ENCODE measurements at regions not wholly inside any gene's neighbourhood (a gene's known extent, or its start where the extent isn't known, plus 50 kb on each side); places are given as distances from the start of the nearest gene placed in this dataset.

DNA sequence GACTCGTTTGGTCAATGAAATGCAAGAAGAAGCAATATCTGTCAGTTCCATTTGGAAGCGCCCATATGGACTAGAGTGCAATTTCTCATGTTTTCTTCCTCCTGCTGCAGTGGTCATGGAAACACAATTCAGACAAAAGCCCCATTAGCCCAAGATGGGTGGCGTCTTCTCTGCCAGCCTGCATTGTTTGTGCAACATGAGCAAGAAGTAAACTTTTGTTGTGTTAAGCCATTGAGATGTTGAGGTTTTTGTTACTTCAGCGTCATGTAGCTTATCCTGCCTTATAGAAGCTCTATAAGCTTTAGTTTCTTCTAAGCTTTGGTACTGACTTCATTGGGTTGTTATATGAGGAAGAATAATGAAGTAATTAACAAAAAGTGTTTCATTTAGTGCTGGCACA lies 137.4 kb downstream of the NPIPB5 start (continued):
- TF ChIP-seq, protein P1, sequence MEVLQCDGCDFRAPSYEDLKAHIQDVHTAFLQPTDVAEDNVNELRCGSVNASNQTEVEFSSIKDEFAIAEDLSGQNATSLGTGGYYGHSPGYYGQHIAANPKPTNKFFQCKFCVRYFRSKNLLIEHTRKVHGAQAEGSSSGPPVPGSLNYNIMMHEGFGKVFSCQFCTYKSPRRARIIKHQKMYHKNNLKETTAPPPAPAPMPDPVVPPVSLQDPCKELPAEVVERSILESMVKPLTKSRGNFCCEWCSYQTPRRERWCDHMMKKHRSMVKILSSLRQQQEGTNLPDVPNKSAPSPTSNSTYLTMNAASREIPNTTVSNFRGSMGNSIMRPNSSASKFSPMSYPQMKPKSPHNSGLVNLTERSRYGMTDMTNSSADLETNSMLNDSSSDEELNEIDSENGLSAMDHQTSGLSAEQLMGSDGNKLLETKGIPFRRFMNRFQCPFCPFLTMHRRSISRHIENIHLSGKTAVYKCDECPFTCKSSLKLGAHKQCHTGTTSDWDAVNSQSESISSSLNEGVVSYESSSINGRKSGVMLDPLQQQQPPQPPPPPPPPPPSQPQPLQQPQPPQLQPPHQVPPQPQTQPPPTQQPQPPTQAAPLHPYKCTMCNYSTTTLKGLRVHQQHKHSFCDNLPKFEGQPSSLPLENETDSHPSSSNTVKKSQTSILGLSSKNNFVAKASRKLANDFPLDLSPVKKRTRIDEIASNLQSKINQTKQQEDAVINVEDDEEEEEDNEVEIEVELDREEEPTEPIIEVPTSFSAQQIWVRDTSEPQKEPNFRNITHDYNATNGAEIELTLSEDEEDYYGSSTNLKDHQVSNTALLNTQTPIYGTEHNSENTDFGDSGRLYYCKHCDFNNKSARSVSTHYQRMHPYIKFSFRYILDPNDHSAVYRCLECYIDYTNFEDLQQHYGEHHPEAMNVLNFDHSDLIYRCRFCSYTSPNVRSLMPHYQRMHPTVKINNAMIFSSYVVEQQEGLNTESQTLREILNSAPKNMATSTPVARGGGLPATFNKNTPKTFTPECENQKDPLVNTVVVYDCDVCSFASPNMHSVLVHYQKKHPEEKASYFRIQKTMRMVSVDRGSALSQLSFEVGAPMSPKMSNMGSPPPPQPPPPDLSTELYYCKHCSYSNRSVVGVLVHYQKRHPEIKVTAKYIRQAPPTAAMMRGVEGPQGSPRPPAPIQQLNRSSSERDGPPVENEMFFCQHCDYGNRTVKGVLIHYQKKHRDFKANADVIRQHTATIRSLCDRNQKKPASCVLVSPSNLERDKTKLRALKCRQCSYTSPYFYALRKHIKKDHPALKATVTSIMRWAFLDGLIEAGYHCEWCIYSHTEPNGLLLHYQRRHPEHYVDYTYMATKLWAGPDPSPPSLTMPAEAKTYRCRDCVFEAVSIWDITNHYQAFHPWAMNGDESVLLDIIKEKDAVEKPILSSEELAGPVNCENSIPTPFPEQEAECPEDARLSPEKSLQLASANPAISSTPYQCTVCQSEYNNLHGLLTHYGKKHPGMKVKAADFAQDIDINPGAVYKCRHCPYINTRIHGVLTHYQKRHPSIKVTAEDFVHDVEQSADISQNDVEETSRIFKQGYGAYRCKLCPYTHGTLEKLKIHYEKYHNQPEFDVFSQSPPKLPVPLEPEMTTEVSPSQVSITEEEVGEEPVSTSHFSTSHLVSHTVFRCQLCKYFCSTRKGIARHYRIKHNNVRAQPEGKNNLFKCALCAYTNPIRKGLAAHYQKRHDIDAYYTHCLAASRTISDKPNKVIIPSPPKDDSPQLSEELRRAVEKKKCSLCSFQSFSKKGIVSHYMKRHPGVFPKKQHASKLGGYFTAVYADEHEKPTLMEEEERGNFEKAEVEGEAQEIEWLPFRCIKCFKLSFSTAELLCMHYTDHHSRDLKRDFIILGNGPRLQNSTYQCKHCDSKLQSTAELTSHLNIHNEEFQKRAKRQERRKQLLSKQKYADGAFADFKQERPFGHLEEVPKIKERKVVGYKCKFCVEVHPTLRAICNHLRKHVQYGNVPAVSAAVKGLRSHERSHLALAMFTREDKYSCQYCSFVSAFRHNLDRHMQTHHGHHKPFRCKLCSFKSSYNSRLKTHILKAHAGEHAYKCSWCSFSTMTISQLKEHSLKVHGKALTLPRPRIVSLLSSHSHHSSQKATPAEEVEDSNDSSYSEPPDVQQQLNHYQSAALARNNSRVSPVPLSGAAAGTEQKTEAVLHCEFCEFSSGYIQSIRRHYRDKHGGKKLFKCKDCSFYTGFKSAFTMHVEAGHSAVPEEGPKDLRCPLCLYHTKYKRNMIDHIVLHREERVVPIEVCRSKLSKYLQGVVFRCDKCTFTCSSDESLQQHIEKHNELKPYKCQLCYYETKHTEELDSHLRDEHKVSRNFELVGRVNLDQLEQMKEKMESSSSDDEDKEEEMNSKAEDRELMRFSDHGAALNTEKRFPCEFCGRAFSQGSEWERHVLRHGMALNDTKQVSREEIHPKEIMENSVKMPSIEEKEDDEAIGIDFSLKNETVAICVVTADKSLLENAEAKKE (CRISPR knock-in tag; IDR thresholded peaks at IDR 0.05), result no peak
- TF ChIP-seq CREB1 (CRISPR knock-in tag; IDR thresholded peaks at IDR 0.05; ENCODE audit: low read depth) (no peak), ZNF114 (CRISPR knock-in tag; IDR thresholded peaks at IDR 0.05) (no peak), JUNB (IDR thresholded peaks at IDR 0.05; ENCODE audit: unreplicated experiment) (no peak), NANOG (IDR thresholded peaks at IDR 0.05; ENCODE audit: borderline replicate concordance) (no peak), POLR2AphosphoS5 (IDR thresholded peaks at IDR 0.05; ENCODE audit: low read depth) (no peak)
- TF ChIP-seq, protein P2, sequence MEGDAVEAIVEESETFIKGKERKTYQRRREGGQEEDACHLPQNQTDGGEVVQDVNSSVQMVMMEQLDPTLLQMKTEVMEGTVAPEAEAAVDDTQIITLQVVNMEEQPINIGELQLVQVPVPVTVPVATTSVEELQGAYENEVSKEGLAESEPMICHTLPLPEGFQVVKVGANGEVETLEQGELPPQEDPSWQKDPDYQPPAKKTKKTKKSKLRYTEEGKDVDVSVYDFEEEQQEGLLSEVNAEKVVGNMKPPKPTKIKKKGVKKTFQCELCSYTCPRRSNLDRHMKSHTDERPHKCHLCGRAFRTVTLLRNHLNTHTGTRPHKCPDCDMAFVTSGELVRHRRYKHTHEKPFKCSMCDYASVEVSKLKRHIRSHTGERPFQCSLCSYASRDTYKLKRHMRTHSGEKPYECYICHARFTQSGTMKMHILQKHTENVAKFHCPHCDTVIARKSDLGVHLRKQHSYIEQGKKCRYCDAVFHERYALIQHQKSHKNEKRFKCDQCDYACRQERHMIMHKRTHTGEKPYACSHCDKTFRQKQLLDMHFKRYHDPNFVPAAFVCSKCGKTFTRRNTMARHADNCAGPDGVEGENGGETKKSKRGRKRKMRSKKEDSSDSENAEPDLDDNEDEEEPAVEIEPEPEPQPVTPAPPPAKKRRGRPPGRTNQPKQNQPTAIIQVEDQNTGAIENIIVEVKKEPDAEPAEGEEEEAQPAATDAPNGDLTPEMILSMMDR (conservative IDR thresholded peaks at IDR 0.05; ENCODE audit: low read depth in 2 of 2), result no peak

DNA sequence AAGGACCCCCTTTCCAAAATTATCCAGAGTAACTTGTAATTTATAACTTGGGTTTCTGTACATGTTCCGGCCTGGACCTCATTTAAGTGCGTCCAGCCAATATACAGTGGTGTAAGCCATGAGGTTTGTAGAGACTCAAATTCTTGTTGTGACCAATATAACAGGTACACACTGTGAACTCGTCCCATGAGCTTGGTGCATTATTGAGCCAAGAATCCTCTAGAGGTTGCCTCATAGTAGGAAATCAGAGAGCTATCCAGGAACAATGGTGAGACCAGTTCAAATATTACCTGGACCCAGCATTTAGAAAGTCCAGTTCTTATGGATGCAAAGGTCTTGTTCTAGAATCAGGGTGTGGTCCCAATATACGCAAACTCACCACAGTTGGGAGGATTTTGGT lies 138.2 kb downstream of the NPIPB5 start:
- Histone ChIP-seq H3K4me2 (no peak overlapping the region), H3K4me3 (no peak overlapping the region), H3K36me3 (ENCODE audit: insufficient read depth) (no peaks in the 10 kb centered on the region), H3K27ac (ENCODE audit: low read depth) (no peak overlapping the region), H3K27me3 (ENCODE audit: insufficient read depth) (no peaks in the 10 kb centered on the region), H3K4me1 (ENCODE audit: insufficient read depth) (no peaks in the 10 kb centered on the region), H2AFZ (peak overlapping the region; percentile 9), H4K20me1 (replicated peaks; ENCODE audit: insufficient read depth) (no peaks in the 10 kb centered on the region), H3K9me2 (ENCODE audit: insufficient read depth) (peaks cover 5% of the 10 kb centered on the region; the same call in 1 of the 2 replicates), H3K79me2 (replicated peaks; ENCODE audit: insufficient read depth) (no peaks in the 10 kb centered on the region), H3F3A (replicated peaks; ENCODE audit: low read depth) (no peaks in the 10 kb centered on the region)
- Mint-ChIP-seq H3K4me1 (no peaks in the 10 kb centered on the region), H3K27me3 (ENCODE audit: insufficient read depth, low read depth, poor library complexity) (peaks cover 1% of the 10 kb centered on the region), H3K4me3 (no peak overlapping the region), H3K27ac (no peak overlapping the region), H3K9me3 (no peaks in the 10 kb centered on the region; the same call in 2 of the 3 replicates), H3K36me3 (ENCODE audit: low read depth) (no peaks in the 10 kb centered on the region)
- ATAC-seq, result no peak
- DNase-seq (ENCODE audit: low spot score), result no peak
- TF ChIP-seq, protein P3, sequence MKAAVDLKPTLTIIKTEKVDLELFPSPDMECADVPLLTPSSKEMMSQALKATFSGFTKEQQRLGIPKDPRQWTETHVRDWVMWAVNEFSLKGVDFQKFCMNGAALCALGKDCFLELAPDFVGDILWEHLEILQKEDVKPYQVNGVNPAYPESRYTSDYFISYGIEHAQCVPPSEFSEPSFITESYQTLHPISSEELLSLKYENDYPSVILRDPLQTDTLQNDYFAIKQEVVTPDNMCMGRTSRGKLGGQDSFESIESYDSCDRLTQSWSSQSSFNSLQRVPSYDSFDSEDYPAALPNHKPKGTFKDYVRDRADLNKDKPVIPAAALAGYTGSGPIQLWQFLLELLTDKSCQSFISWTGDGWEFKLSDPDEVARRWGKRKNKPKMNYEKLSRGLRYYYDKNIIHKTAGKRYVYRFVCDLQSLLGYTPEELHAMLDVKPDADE (IDR thresholded peaks at IDR 0.05), result no peak
- TF ChIP-seq ZNF114 (CRISPR knock-in tag; IDR thresholded peaks at IDR 0.05) (no peak), CREB1 (CRISPR knock-in tag; IDR thresholded peaks at IDR 0.05; ENCODE audit: low read depth) (no peak), EZH2 (IDR thresholded peaks at IDR 0.05; ENCODE audit: low read depth, unreplicated experiment) (no peak), NANOG (IDR thresholded peaks at IDR 0.05; ENCODE audit: borderline replicate concordance) (no peak), STAT1 (IDR thresholded peaks at IDR 0.05; ENCODE audit: unreplicated experiment) (no peak)
- TF ChIP-seq, protein P4, sequence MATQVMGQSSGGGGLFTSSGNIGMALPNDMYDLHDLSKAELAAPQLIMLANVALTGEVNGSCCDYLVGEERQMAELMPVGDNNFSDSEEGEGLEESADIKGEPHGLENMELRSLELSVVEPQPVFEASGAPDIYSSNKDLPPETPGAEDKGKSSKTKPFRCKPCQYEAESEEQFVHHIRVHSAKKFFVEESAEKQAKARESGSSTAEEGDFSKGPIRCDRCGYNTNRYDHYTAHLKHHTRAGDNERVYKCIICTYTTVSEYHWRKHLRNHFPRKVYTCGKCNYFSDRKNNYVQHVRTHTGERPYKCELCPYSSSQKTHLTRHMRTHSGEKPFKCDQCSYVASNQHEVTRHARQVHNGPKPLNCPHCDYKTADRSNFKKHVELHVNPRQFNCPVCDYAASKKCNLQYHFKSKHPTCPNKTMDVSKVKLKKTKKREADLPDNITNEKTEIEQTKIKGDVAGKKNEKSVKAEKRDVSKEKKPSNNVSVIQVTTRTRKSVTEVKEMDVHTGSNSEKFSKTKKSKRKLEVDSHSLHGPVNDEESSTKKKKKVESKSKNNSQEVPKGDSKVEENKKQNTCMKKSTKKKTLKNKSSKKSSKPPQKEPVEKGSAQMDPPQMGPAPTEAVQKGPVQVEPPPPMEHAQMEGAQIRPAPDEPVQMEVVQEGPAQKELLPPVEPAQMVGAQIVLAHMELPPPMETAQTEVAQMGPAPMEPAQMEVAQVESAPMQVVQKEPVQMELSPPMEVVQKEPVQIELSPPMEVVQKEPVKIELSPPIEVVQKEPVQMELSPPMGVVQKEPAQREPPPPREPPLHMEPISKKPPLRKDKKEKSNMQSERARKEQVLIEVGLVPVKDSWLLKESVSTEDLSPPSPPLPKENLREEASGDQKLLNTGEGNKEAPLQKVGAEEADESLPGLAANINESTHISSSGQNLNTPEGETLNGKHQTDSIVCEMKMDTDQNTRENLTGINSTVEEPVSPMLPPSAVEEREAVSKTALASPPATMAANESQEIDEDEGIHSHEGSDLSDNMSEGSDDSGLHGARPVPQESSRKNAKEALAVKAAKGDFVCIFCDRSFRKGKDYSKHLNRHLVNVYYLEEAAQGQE (IDR thresholded peaks at IDR 0.05; ENCODE audit: unreplicated experiment), result no peak
